Umbilical cord (tissue), 1 donor: ENCODE measurements at regions not wholly inside any gene's neighbourhood (a gene's known extent, or its start where the extent isn't known, plus 50 kb on each side); places are given as distances from the start of the nearest gene placed in this dataset.
"Not testable (repeated sequence)": the region's sequence is repeated elsewhere in the genome, so short reads cannot be mapped to it uniquely, and the experiment has no call there.

ENCODE experiments used
- DNase-seq: peaks from one replicate; pipeline ENCODE4 v3.0.0-alpha.2; 2015; ENCODE audit warnings: low spot score

DNA sequence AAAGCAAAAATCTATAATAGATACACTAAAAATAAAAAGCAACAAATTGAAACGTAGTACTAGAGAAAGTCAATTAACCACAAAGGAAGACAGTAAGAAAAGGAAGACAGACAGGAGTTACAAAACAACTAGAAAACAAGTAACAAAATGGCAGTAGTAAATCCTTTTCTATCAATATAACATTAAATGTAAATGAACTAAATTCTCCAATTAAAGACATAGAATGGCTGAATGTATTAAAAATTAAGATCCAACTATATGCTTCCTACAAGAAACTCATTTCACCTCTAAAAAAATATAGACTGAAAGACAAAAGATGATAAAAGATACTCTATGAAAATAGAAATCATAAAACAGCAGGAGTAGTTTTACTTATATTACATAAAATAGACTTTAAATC, 79.1 kb downstream of the CTH start:
- DNase-seq, result no peak

DNA sequence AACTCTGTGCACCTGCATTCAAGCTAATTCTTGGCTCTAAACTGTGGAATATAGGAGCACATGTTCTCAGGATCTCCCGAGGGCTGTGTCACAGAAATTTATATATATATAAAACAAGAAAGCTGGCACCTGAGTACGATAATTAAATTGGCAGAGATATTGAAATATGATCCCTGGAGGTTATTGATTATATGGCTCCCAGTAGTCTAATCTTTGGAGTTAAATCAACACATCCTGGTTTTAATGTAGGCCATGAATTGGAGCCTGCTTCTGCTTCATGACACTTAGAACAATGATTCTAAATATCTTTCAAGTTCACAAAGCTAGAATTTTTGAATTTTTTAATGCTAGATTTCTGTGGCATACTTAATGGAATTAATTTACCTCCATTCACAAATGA, 84.3 kb downstream of the CTH start:
- DNase-seq, result no peak

DNA sequence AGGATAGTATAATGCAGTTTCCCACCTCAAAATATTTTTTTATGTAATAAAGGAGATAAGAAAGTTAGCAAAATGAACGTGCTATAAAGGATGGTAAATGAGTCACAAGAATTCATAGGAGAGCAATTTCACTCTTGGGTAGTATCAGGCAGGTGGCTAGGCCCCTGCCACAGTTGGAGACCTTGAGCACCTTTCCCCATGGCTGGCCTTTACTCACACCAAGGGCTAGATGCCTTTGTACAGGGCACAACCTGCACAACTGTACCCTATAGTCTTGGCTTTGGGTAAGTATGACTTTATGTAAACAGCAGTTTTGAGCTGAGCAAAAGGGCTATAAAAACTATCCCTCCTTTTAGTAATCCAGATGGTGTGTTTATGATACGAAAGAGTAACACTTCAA, 85.1 kb downstream of the CTH start:
- no peak for DNase-seq

DNA sequence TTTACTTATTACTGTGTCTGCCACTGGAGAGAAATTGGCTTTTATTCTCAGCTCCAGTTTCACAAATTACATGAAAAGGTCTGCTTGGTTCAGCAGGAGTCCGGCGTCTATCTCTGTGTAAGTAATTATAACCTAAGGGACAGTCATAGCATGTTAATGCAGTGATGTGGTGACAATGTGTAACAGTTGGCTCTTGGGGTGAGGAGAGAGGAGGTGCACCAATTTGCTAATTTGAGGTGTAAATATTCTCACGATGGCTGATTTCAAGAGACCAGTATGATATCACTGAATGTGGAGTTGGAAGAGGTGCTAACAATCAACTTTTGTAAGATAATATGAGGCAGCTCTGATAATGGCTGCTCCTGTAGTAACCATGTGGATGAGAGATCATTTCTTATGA, 86.1 kb downstream of the CTH start:
- no peak for DNase-seq

DNA sequence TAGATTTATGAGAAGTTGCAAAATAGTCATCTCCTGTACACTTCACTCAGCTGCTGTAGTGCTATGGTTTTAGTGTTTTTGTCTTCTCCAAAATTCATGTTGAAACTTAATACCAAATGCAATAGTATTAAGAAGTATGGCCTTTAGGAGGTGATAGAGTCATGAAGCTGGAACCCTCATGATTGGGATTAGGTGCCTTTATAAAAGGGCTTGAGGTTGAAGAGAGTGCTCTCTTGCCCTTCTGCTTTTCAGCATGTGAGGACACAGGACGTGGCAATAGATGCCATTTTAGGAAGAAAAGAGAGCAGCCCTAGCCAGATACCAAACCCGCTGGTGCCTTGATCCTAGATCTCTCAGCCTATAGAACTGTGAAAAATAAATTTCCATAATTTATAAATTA, 87.6 kb downstream of the CTH start:
- DNase-seq, result no peak

DNA sequence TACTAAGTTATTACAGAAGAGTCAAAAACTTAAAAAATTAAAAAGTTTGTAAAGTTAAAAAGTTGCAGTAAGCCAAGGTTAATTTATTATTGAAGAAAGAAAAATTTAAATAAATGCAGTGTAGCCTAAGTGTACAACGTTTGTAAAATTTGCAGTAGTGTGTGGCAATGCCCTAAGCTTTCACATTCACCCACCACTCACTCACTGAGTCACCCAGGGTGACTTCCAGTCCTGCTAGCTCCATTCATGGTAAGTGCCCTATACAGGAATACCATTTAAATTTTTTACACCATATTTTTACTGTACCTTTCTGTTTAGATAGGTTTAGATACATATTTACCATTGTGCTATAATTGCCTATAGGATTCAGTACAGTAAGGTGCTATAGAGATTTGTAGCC, 88.6 kb downstream of the CTH start:
- DNase-seq, result no peak

DNA sequence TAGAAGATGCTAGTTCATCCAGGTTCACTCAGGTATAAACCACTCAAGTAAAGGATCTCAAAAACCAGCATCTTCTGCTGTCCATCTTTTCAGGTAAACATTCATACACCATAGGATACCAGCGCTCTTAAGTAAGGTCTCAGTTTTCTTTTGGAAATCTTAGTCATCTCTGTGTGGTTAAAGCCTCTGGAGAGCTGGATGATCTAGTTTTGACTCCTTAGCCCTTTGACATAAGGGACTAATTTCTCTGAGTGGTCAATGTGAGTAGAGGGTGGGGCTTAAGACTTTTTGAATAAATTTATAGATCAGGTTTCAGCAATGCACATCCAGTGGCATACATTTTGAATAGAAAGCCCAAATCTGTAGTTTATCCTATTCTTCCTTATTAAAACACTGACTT, 92.3 kb downstream of the CTH start:
- DNase-seq, result no peak

DNA sequence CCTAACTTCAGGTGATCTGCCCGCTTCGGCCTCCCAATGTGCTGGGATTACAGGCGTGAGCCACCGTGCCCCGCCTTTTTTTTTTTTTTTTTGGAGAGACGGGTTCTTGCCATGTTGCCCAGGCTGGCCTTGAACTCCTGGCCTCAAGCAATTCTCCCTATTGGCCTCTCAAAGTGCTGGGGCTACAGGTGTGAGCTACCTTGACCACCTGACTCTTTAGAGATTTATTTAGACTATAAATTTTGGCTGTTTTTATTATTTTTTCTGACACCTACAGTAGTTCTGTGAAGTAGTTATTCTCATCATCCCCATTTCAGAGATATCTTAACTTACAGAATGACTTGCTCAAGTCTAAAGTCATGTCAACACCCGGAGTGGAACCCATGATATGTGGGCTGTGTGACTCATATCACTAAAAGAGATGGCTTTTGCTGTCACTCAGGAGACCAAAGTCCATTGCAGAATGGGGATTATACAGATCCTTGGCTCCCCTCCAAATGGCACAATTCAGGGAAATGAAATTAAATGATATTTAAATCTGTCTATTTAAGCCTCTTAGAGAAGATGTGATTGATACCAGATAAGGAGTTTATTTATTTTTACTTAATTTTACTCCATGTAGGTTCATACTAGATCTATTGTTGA, 93.2 kb downstream of the CTH start:
- DNase-seq, result peak; percentile 80

DNA sequence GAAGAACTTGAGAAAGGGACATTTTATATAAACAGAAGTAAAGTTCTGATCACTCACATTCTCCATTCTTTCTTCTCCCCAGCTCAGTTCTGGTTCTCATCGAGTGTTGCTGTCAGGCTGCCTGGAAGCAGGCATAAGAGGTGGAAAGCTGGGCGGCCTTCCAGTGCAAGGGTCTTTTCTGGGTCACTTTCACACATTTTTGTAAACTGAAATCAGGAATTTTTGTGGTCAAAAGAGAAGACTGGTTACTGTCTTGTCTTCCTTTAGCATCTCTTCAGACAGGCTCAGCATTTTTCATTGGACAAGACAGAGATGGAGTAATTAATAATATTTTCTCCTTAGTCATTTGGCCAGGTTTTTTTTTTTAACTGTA, 93.7 kb downstream of the CTH start:
- peak; percentile 97 for DNase-seq

DNA sequence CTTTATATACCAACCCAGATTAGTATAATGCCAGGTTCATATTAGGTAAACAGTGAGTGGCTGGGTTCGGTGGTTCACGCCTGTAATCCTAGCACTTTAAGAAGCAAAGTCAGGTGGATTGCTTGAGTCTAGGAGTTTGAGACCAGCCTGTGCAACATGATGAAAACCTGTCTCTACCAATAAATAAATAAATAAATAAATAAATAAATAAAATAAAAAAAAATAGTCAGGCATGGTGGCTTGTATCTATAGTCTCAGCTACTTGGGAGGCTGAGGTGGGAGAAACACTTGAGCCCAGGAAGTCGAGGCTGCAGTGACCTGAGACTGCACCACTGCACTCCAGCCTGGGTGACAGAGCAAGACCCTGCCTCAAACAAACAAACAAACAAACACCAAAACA, 96.9 kb downstream of the CTH start:
- DNase-seq, result not testable (repeated sequence)

DNA sequence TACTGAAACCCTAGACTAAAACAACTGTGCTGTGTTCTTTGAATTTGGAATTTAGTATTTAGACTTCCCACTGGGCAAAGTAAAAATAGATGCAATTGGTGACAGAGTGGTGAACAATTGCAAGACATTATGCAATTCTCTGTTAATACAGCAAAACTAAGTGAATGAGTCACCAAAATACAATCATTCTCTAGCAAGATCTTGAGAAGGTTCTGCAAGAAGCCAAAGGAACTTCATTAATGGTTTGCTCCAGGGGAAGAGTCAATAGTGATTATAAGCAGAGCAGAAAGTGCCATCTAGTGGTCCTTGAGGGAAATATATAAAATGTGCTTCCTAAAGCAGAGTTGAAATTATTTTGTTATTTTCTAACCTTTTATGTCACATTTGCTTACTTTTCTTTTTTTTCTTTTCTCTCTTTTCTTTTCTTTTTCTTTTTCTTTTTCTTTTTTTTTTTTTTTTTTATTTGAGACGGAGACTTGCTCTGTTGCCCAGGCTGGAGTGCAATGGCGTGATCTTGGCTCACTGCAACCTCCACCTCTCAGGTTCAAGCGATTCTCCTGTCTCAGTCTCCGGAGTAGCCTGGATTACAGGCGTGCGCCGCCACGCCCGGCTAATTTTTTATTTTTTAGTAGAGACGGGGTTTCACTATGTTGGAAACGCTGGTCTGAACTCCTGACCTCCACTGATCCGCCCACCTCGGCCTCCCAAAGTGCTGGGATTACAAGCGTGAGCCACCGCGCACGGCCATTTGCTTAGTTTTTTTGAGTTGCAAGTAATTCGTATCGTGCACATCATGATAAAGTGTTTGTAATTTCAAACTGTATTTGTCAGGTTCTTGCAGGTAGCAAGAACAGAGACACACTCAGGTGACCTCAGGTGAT, 99.2 kb downstream of the CTH start:
- DNase-seq, result peak; percentile 86

DNA sequence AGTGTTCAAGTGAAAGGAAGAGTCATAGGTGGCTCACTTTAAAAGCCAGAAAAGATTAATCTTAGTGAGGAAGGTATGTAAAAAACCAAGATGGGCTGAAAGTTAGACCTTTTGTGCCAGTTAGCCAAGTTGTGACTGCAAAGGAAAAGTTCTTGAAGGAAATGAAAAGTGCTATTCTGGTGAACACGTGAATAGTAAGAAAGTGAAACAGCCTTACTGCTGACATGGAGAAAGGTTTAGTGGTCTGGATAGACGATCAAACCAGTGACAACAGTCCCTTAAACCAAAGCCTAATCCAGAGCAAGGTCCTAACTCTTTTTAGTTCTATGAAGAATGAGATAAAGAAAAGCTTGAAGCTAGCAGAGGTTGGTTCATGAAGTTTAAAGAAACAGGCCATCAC, 106.4 kb downstream of the CTH start:
- DNase-seq, result no peak

DNA sequence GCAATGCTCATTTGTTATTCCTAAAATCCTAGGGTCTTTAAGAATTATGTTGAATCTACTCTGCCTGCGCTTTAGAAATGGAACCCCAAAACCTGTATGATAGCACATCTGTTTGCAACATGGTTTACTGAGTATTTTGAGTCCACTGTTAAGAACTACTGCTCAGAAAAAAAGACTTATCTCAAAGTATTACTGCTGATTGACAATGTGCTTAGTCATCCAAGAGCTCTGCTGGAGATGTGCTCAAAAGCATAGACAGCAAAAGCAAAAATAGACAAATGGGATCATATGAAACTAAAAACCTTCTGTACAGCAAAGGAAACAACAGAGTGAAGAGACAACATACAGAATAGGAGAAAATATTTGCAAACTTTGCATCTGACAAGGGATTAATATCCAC, 107.0 kb downstream of the CTH start:
- DNase-seq, result no peak

DNA sequence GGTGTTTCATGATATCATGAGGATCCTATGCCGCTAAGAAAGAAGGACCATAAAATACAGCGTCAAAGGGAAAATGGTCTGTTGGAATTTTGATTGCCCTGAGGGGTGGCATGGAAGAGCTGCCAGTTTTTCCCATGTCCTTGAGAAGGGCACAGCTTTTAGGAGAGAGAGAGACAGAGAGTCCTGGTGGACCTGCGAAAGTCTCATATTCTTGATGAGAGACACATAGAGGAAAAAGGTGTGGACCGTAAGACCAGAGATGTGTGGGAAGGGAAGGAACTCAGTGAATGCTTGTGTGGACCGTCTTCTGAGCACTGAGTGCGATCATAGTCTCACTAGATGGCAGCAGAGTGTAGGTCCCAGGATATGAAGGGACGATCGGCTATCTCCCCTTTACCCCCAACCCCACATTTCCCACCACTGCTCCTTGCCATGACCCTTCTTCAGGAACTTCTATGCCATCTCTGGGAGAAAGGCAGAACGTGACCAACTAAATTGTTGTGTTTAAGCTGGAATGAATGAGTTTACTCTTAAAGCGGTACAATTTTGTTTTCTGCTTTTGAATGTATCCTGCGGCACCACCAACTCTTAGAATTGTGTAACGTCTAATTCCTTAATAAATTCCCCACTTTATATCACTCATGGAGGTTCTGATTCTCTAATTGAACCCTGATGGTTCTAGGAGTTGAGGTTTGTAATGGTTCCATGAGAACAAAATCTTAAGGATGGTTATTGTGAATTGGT, 117.7 kb downstream of the CTH start:
- DNase-seq, result peak; percentile 34

DNA sequence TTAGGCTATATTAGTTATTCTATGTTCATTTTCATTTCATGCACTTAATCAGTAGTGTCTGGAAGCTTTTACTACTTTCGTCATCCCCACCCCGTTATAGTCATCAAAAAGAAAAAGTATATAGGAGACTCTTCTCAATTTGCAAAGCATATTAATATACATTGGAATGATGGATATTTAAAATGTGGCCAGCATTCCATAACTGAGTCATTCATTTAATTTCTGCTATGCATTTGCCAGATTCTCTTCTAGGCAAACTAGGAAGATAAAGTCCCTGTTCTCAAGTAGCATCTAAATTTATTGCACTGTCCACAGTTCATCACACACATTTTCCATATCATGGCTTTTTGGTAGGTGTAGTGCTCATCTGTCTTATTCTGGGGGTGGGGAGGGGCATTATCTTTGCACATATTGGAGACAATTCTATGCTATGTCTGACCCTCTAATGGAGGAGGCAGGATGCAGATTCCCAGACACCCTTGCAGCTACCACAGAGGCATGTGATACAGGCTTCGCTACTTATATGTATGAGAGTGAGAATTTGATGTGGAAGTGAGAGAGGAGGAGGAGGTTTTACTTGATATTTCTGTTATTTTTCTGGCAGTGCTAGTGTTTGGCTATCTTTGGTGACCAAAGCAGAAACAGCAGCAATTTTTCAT, 125.8 kb downstream of the CTH start:
- no peak for DNase-seq

DNA sequence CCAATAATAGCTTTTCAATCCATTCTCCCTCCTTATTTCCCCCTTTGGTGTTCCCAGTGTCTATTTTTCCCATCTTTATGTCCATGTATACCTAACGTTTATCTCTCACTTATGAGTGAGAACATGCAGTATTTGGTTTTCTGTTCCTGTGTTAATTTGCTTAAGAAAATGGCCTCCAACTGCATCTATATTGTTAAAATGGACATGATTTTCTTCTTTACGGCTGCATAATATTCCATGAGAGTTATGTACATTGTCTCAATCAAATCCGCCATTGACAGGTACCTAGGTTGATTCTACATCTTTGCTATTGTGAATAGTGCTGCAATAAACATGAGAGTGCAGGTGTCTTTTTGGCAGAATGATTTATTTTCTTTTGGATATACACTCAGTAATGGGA, 126.7 kb downstream of the CTH start:
- no peak for DNase-seq

DNA sequence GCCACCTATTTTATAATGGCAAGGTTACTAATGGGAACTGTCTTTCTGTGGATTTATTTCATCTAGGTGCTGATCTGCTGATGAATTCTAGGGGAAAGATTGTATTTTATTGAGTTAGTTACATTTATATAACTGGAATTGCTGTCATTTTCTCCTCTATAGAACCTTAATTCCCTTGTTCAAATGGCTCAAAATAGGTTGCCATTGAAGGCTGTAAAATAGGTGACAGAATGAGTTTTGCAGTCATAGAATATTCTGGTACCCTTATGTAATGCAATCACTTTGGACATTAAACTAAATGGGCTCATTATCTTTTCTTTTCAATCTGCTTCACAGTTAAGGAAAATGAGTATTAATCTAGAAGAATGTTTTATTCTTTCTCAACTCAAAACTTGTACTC, 131.0 kb downstream of the CTH start:
- DNase-seq, result no peak

DNA sequence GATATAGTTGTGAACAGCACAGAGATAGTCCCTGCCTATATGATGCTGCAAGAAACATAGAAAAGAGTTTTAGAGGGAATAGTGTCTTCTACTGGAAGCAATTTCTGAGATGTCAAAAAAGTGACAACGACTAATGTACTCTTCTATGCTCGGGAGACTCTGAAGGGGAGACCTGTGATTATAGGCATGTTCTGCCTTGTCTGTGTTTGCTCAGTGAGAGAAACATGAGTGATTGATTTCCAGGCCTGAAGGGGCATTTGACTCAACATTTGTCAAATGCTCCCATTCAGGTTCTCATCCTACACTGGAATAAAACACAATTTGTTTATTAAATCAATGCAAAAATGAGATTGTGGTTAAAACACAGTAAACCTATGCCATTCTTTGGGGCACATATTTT, 131.8 kb downstream of the CTH start:
- DNase-seq, result no peak

DNA sequence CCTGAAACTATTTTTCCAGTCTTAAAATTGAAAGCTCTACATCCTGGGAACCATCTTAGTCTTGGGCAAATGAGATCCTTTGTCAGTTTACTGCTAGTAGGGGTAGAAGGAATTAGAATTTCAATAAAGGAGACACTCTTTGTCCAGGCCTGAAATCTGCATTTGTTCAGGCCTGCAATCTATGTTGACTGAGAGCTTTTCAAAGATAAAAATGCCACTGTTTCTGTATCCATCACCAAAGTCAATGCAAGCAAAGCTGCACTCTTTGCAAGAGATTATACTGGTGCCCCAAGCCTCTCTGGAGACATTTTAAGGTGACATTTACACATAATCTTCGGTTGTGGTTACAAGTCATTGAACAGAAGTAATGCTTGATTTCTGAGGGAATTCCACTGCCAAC, 135.7 kb downstream of the CTH start:
- no peak for DNase-seq

DNA sequence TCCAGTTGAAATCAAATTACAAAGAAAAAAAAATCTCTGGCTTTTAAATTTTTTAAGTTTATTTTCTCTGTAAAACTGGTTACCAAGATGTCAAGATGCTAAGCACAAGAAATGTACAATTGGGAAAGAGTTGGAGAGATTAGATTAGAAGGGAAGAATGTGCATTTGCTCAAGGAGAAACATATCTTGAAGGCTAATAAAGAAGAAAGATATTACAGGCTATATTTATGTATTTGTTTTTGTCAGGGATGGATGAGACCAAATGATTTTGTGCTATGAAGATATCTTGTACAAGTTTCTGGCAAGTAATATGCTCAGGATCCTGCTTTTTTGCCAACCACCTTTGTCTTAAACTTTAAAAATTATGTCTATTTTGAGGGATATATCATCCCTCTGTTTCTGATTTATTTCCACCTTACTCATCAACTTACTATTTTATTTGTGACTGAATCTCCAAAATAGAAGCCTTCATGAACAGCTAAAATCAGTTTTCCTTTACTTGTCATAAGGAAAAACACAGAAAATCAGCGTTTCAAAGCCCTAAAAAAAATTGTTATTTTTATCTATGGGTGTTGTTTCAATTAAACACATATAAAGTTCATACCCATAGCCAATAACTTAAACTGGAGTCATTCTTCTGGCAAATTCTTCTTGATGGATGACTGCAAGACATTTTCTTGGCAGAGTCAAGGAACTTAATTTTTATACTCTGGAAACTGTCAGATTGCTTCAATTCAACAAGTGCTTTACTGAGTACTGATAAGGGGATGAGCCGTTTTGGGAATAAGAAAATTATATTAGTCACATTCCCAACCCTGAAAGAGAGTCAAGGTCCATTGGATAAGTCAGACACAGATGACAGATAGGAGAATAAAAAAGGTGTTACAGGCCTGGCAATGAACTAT, 141.8 kb downstream of the CTH start:
- DNase-seq, result peak; percentile 79

DNA sequence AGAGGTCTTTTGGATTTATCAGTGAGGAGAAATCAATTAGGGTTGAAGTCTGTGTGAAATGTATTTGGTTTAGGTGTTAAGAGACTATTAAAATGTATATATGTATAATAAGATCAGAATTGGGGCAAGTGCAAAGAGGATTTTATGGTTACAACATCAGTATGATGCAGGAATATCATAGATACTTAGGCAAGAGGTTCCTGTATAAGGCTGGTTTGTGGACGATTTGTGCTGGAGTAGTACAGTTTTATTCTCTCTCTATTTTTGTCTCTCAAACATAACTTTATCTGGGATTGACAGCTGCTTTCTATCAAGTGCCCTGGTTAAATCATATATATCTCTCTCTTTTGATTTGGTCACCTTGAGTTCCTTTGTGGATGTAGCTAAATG, 142.5 kb downstream of the CTH start:
- DNase-seq, result peak; percentile 11
